ENCODE measurements at regions not wholly inside any gene's neighbourhood (a gene's known extent, or its start where the extent isn't known, plus 50 kb on each side); places are given as distances from the start of the nearest gene placed in this dataset.

DNA sequence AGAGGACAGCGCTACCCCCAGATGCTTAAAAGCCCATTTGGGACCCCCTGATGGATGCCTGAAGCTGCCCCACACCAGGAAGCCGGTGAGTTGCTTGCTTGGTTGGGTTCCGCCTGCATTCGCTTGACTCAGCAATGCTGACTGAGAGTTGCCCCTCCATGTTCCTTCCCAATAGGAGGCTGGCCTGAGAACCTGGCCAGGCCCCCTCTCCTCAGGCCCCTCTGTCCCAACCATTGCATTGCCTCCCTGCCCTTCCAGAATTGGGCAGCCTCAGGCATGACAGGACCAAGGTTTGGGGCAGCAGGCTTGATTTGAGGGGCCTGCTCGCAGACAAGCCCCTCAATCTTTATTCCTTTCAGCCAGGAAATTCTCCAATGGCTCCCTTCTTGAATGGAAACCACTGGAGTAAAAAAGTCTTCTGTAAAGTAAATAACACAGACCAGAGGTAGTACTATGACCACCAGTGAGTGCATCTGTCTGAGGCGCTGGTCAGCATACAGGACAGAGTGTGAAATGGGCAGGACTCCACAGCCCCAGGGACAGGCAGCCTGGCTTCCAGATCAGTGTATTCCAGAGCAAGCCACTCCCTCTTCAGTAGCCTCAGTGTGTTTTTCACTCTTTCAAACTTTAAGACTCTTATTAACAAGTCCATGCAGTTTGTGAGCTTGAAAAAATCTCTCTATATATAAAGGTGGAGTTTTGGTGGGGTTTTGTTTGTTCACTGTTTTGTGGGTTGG lies 104.7 kb downstream of the C1QL2 start:
- no peak overlapping the region for H3K27ac ChIP-seq
- TF ChIP-seq, protein P1, sequence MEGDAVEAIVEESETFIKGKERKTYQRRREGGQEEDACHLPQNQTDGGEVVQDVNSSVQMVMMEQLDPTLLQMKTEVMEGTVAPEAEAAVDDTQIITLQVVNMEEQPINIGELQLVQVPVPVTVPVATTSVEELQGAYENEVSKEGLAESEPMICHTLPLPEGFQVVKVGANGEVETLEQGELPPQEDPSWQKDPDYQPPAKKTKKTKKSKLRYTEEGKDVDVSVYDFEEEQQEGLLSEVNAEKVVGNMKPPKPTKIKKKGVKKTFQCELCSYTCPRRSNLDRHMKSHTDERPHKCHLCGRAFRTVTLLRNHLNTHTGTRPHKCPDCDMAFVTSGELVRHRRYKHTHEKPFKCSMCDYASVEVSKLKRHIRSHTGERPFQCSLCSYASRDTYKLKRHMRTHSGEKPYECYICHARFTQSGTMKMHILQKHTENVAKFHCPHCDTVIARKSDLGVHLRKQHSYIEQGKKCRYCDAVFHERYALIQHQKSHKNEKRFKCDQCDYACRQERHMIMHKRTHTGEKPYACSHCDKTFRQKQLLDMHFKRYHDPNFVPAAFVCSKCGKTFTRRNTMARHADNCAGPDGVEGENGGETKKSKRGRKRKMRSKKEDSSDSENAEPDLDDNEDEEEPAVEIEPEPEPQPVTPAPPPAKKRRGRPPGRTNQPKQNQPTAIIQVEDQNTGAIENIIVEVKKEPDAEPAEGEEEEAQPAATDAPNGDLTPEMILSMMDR (conservative IDR thresholded peaks at IDR 0.05) = no peak

DNA sequence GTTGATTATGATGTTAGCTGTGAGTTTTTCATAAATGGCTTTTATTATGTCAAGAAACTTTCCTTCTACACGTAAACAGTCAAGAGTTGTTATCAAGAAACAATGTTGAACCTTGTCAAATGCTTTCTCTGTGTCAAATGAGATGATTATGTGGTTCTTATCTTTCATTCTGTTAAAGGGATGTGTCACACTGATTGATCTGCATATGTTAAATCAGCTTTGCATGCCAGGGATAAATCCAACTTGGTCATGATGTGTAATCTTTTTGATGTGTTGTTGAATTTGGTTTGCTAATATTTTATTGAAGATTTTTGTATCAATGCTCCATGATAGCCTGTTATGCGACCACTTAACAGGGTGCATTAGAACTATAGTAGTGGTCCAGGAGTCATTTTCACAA lies 107.3 kb downstream of the C1QL2 start:
- no peak overlapping the region for H3K27ac ChIP-seq
- TF ChIP-seq, protein P1 (conservative IDR thresholded peaks at IDR 0.05) = no peak

DNA sequence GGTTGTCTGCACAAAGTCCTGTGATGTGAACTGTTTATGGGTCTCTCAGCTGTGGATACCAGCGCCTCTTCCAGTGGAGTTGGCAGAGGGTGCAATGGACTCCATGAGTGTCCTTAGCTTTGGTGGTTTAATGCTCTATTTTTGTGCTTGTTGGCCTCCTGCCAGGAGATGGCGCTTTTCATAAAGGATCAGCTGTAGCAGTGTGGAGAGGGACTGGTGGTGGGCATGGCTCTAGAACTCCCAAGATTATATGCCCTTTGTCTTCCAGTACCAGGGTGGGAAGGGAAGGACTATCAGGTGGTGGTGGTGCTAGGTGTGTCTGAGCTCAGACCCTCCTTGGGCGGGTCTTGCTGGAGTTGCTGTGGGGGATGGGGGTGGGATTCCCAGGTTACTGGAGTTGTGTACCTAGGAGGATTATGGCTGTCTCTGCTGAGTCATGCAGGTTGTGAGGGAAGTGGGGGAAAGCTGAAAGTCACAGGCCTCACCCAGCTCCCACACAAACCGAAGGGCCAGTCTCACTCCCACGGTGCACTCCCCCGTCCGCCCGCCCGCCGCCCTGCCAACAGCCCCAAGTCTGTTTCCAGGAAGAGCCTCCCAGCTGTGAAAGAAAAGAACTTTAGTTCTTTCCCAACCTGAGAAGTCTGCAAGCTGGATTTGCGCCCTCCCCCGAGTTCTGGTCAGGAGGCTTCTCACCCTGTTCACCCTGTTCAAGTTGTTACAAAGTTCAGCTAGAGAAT lies 108.1 kb downstream of the MARCO start:
- TF ChIP-seq, protein P1 (conservative IDR thresholded peaks at IDR 0.05) = no peak
- no peak overlapping the region for H3K27ac ChIP-seq

Measured in VCaP (cell line).